AG10803 (cell line): ENCODE measurements at regions not wholly inside any gene's neighbourhood (a gene's known extent, or its start where the extent isn't known, plus 50 kb on each side); places are given as distances from the start of the nearest gene placed in this dataset.

Source experiments
- DNase-seq: peaks from one replicate; pipeline ENCODE4 v3.0.0; 2010; ENCODE audit warnings: low read depth
- H3K4me3 ChIP-seq: 2 replicates; pipeline ENCODE4 v1.5.1; 2011; ENCODE audit warnings: mild to moderate bottlenecking, low read length, control low read depth
- CTCF ChIP-seq: conservative IDR thresholded peaks from 2 replicates; pipeline ENCODE4 v1.5.1; 2011; ENCODE audit warnings: mild to moderate bottlenecking, low read length, control low read depth, inconsistent platforms

GRCh38 chr6:164581563-164581962, 727.8 kb downstream of the C6orf118 start:
- TF ChIP-seq CTCF, result no peak
- no peak overlapping the region for H3K4me3 ChIP-seq
- no peak for DNase-seq

GRCh38 chr6:164579035-164579434, 730.4 kb downstream of the C6orf118 start:
- H3K4me3 ChIP-seq, result no peak overlapping the region
- DNase-seq, result no peak
- TF ChIP-seq CTCF, result no peak

GRCh38 chr6:164578616-164579015, 730.8 kb downstream of the C6orf118 start:
- no peak for TF ChIP-seq CTCF

GRCh38 chr6:164570801-164571200, 738.6 kb downstream of the C6orf118 start:
- DNase-seq, result no peak
- TF ChIP-seq CTCF, result no peak
- H3K4me3 ChIP-seq, result no peak overlapping the region

More at GRCh38 chr6:164578616-164579015, 730.8 kb downstream of the C6orf118 start:
- no peak overlapping the region for H3K4me3 ChIP-seq
- no peak for DNase-seq

- DNase-seq, result no peak
- no peak for TF ChIP-seq CTCF
- no peak overlapping the region for H3K4me3 ChIP-seq
Observed at GRCh38 chr6:164569509-164569908, 739.9 kb downstream of the C6orf118 start.

GRCh38 chr6:164563924-164564323, 745.5 kb downstream of the C6orf118 start:
- no peak for TF ChIP-seq CTCF
- no peak for DNase-seq
- H3K4me3 ChIP-seq, result no peak overlapping the region

GRCh38 chr6:164561656-164562055, 747.7 kb downstream of the C6orf118 start:
- no peak for TF ChIP-seq CTCF
- DNase-seq, result no peak
- no peak overlapping the region for H3K4me3 ChIP-seq
